CD4-positive, alpha-beta T cell treated with Interleukin-10 for 1 hour (primary cell): ENCODE measurements at regions not wholly inside any gene's neighbourhood (a gene's known extent, or its start where the extent isn't known, plus 50 kb on each side); places are given as distances from the start of the nearest gene placed in this dataset.

Experiments
- DNase-seq: peaks from one replicate; pipeline ENCODE4 v3.0.0-alpha.2; 2020

- no peak for DNase-seq
Observed at GRCh38 chr6:102474041-102474807, 1080.7 kb downstream of the GRIK2 start.

- DNase-seq: no peak
Observed at GRCh38 chr6:102458990-102459389, 1065.5 kb downstream of the GRIK2 start.

DNA sequence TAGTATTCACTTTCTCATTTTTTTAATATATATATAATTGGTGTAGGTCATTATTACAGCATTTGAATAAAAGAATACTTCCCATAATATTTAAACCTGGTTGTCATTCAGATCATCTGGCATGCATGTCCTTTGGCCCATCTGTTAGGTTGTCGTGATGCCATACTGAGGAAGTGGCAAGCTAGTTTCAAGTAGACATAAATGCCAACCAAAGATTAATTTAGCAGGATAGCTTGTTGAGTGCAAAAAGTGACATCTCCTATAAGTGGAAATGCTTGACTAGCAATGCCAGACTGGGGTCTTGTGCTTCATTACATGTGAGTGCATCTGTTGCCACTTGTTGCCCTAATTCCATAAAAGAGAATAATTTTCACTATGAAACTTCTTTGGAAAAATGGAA, 1044.7 kb downstream of the GRIK2 start:
- no peak for DNase-seq

DNA sequence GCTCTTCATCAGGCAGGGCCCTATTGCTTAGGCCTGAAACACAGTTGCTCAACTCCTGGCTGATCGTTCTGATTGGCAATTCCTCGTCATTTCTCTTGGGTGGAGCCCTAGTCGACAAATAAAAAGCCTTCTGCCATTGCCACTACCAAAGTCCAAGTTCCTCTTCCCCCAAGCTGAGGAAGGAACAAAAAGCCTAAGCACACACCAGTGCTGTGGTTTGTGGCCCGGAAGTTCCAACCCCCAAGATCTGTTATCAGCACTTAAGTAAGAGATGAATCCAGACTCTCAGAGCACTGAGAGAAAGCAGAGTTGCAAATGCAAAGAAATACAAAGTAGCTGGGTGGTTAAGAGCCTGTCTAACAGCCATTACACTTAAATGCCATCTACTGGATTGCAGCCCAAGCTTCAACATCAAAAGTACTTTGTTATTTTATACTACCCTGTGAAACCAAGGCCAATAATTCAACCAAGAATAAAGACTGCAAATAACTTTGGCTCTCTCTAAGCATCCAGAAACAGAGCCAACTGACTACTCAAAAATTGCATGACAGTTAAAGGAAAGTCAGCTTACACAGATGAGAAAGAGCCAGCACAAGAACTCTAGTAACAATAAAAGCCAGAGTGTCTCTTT, 1024.0 kb downstream of the GRIK2 start:
- no peak for DNase-seq

DNA sequence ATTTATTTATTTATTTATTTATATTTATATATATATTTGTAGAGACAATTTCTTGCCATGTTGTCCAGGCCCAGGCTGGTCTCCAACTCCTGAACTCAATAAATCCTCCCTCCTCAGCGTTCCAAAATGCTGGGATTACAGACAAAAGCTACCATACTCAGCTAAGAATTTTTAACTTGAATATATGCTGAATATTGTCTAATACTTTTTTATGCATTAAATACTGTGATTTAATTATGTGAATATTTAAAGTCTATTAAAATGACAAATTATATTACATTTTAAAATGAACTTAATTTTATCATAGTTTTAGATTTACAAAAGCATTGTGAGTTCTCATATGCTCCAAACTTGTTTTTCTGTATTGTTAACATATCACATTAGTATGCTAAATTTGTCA, 1022.4 kb downstream of the GRIK2 start:
- no peak for DNase-seq

GRCh38 chr6:102411796-102412195, 1018.3 kb downstream of the GRIK2 start:
- DNase-seq: no peak

DNA sequence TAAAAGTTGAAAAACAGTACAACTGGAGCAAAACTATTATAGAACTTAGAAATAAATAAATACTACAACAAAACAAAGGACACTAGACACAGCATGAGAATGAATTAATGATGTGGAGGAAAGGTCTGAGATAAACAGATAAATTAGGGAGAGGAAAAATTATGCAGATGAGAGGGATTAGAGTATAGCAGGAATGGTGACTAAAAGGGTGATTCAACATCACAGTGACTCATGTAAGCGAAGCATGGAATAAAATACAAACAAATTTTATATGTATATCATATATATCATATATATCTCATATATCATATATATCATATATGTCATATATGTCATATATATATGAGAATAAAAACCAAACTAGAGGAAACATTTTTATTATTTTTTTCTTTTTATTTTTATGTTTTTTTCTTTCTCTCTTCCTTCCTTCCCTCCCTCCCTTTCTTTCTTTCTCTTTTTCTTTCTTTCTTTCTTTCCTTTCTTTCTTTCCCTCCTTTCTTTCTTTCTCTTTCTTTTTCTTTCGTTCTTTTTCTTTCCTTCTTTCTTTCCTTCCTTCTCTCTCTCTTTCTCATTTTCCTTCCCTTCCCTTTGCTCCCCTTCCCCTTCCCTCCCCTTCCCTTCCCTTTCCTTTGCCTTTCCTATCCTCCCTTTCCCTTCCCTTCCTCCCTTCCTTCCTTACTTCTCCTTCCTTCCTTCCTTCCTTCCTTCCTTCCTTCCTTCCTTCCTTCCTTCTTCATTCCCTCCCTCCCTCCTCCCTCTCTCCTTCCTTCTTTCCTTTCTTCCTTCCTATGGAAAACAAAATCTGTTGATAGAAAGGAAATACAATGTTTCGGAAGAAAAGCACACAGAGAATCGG, 1014.6 kb downstream of the GRIK2 start:
- no peak for DNase-seq

- DNase-seq: no peak
Observed at GRCh38 chr6:102405860-102406259, 1012.4 kb downstream of the GRIK2 start.

DNA sequence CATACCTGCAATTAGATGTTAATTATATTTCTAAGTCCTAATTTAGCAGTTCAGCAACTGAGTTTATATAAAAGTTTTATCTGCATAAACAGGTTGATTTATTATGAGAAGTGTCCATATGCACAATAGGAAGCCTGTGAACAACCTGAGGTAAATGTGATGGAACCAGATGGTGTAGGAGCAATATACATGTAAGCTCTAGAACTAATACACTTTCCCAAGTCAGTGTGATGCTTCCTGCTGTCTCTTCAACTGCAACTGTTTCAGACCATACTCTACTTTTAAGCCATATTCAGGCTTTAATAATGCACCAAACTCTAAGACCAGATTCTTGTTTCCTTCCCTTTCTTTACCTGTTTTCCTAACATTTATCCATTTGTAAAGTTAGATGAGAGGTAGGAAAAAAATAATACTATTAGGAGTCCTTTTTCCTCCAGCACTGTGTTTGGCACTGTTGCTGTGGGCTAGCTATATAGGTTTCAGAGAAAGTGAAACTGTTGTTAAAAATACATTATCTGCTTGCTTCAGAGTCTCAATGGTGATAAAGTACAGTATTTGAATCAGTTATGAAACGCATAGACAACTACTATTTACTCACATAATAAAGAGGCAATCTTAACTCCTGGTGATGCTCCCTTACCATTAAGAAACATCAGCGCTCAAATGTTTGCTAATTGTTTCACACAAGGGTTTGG, 1009.3 kb downstream of the GRIK2 start:
- no peak for DNase-seq

DNA sequence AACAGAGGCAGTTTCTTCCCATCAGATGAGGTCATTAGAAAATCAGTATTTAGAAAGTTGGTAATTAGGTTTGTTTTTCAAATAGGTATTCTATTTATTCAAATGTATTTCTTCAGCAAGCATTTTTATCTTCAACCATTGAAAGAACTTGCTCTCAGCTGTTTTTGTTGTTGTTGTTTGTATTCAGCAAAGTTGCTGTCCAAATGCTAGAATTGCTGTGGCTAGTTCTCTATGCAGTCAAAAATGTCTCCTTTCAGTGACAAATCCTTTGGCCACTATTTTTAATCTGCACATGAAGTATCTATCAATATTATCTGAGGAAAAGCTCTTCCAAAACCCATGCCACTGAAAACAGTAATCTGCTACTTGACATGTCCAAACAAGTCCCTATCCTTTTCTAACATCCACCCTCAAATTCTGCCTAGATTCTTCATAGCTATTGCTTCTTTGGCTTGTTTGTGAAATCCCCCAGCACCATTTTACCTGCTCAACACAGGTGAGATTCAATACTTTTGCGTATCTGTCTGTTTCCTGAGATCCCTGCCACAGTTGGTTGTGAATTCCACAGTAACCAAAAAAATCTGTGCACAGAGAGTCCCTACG, 1005.4 kb downstream of the GRIK2 start:
- no peak for DNase-seq

- DNase-seq: no peak
Observed at GRCh38 chr6:102390541-102390940, 997.0 kb downstream of the GRIK2 start.

DNA sequence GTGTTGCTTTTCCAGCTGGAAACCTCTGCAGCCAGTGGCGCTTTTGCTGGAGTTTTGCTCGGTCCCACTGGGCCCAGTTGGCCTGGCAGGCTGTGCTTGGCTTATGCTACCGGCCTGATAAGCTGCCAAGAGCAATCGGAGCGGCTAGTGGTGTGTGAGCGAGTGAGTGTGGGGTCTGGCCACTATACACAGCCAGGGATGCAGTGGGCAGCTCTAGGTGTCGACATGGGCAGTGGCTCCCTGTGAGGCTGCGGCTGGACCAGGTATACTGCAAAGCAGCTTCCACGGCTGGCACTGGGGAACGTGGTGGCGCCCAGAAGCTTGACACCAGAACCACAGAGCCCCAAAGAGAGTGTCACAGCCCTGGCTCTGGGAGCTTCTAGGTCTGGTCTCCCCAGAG, 996.5 kb downstream of the GRIK2 start:
- no peak for DNase-seq

DNA sequence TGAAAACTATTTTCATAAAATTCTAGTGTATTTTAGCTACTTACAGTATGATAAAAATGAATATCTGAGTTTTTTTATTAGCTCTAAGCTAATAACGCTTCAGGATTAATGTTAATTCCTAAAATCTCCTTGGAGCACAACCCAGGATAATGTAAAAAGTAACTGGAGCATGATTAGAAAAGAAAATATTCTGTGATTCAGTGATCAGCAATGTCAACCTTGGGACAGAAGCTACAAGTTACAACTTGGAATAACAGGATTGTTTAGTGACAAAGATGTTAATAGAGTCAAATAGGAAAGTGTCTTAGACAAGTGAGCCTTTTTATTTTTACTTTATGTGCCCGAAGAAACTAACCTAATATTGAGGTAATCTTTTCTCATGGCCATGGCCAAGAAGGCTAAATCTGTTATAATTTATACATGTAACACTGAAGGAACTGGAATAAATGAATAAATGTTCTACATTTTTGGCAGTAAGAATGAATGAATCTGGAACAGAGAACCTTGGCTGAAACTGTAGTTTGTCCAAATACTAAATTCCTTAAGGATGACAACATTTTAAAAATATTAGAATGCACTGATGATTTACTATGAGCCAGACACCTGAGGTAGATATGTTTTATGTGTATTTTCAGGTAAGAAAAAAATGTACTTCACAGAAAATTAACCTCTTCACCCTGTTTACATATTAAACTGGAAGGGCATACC, 994.0 kb downstream of the GRIK2 start:
- DNase-seq: no peak

GRCh38 chr6:102381203-102381602, 987.7 kb downstream of the GRIK2 start:
- no peak for DNase-seq

DNA sequence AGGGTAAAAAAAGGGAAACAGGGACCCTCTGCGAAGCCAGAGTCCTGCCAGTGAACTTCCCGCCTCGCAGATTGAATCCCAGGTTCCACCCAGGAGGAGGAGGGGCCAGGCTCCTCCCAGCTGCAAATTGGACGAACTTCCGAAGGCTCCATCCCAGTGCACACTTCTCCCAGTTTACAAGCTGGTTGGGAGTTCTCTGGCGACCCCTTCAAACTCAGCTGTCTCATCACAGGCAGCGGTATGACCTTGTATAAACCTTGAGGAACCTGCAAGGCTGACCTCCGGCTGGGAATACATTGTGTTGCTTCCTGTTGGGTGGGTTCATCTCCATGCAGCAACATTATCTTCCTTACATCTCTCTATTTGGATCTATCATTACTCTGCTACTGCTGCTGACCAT, 962.7 kb downstream of the GRIK2 start:
- no peak for DNase-seq

DNA sequence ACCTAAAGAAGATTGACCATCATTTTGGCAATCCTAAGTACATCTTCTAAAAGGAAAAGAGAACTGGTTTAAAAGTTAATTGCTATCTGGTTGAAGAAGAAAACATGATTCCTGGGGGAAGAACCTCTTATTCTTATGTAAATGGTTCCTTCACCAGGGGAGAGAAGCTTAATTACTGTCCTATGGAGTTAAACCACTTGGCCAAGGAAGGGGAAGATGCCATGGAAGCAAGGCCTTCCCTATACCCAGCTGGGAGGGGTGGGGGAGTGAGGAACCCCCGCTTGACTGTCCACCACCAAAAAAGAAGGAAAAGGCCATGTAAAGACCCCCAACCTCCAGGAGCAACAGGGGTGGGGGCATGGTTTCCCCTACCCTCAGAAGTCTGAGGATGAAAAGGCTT, 962.1 kb downstream of the GRIK2 start:
- no peak for DNase-seq

- no peak for DNase-seq
Observed at GRCh38 chr6:102352552-102352951, 959.0 kb downstream of the GRIK2 start.

- no peak for DNase-seq
Observed at GRCh38 chr6:102344769-102345168, 951.3 kb downstream of the GRIK2 start.

GRCh38 chr6:102340311-102340710, 946.8 kb downstream of the GRIK2 start:
- DNase-seq: no peak

DNA sequence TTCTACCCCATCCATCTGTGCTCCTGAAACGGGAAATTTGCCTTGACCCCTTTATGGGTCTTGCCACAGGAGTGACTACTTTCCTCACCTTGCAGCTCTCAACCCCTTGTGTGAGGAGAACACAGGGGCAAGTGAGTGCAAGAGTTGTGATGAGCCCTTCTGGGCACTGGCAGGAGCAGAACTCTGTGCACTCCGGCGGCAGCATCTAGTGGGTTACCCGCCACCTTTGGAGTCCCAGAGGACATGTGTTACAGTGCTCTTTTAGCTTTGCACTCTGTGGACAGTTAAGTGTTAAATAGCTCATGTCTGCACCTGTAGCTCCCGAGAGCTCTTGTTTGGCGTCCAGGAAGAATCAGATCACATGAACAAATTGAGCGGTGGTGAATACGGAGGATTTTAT, 940.2 kb downstream of the GRIK2 start:
- no peak for DNase-seq

GRCh38 chr6:102327697-102328225, 934.3 kb downstream of the GRIK2 start:
- DNase-seq: no peak

- no peak for DNase-seq
Observed at GRCh38 chr6:102313699-102314098, 920.2 kb downstream of the GRIK2 start.
